ENCODE measurements at regions not wholly inside any gene's neighbourhood (a gene's known extent, or its start where the extent isn't known, plus 50 kb on each side); places are given as distances from the start of the nearest gene placed in this dataset.

GRCh38 chr5:3858524-3858923 lies 262.9 kb downstream of the IRX1 start:
- H3K4me3 ChIP-seq: no peak overlapping the region
- H3K27ac ChIP-seq (replicated peaks in 1 of 4): no peak overlapping the region
- 45% methylated on average over 4 of the region's 4 CpGs for WGBS
- no peaks in the 10 kb centered on the region for H3K36me3 ChIP-seq
- DNase-seq (ENCODE audit: extremely low spot score): no peak
- H3K9me3 ChIP-seq: no peaks in the 10 kb centered on the region
- H3K27me3 ChIP-seq: peaks cover 0 to 11% (median 0%) of the 10 kb centered on the region in 4 donors
- TF ChIP-seq EP300 (IDR thresholded peaks at IDR 0.05): no peak
- TF ChIP-seq, protein P1, sequence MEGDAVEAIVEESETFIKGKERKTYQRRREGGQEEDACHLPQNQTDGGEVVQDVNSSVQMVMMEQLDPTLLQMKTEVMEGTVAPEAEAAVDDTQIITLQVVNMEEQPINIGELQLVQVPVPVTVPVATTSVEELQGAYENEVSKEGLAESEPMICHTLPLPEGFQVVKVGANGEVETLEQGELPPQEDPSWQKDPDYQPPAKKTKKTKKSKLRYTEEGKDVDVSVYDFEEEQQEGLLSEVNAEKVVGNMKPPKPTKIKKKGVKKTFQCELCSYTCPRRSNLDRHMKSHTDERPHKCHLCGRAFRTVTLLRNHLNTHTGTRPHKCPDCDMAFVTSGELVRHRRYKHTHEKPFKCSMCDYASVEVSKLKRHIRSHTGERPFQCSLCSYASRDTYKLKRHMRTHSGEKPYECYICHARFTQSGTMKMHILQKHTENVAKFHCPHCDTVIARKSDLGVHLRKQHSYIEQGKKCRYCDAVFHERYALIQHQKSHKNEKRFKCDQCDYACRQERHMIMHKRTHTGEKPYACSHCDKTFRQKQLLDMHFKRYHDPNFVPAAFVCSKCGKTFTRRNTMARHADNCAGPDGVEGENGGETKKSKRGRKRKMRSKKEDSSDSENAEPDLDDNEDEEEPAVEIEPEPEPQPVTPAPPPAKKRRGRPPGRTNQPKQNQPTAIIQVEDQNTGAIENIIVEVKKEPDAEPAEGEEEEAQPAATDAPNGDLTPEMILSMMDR (IDR thresholded peaks at IDR 0.05): no peak
- TF ChIP-seq POLR2A (IDR thresholded peaks at IDR 0.05; ENCODE audit: low read depth): no peak
- no peak for TF ChIP-seq POLR2AphosphoS5 (IDR thresholded peaks at IDR 0.05)
- intact Hi-C loops (cut with DNase I): no loop called here
- H3K4me1 ChIP-seq: peaks cover 0 to 3% (median 0%) of the 10 kb centered on the region in 4 donors

GRCh38 chr5:3862906-3863305 lies 267.3 kb downstream of the IRX1 start:
- Histone ChIP-seq H3K36me3 (no peaks in the 10 kb centered on the region), H3K27ac (replicated peaks in 1 of 4) (no peak overlapping the region), H3K4me3 (no peak overlapping the region), H3K9me3 (no peaks in the 10 kb centered on the region), H3K27me3 (peaks cover 0 to 1% (median 0%) of the 10 kb centered on the region in 4 donors), H3K4me1 (no peaks in the 10 kb centered on the region)
- intact Hi-C loops (cut with DNase I): no loop called here
- 73% methylated on average over 4 of the region's 4 CpGs for WGBS
- DNase-seq (ENCODE audit: extremely low spot score): no peak
- TF ChIP-seq POLR2A (IDR thresholded peaks at IDR 0.05; ENCODE audit: low read depth): no peak
- TF ChIP-seq, protein P1 (IDR thresholded peaks at IDR 0.05): no peak
- no peak for TF ChIP-seq POLR2AphosphoS5 (IDR thresholded peaks at IDR 0.05)
- no peak for TF ChIP-seq EP300 (IDR thresholded peaks at IDR 0.05)

GRCh38 chr5:3875144-3875543 lies 279.5 kb downstream of the IRX1 start:
- no peak overlapping the region for H3K27ac ChIP-seq (replicated peaks in 1 of 4)
- H3K27me3 ChIP-seq: no peaks in the 10 kb centered on the region
- TF ChIP-seq POLR2AphosphoS5 (IDR thresholded peaks at IDR 0.05): no peak
- TF ChIP-seq, protein P1 (IDR thresholded peaks at IDR 0.05): no peak
- no peak for TF ChIP-seq EP300 (IDR thresholded peaks at IDR 0.05)
- no peak for TF ChIP-seq POLR2A (IDR thresholded peaks at IDR 0.05; ENCODE audit: low read depth)
- no peaks in the 10 kb centered on the region for H3K36me3 ChIP-seq
- DNase-seq (ENCODE audit: extremely low spot score): no peak
- H3K4me1 ChIP-seq: no peaks in the 10 kb centered on the region
- no peak overlapping the region for H3K4me3 ChIP-seq
- H3K9me3 ChIP-seq: no peaks in the 10 kb centered on the region
- 81% methylated on average over 10 of the region's 10 CpGs for WGBS
- intact Hi-C loops (cut with DNase I): no loop called here

DNA sequence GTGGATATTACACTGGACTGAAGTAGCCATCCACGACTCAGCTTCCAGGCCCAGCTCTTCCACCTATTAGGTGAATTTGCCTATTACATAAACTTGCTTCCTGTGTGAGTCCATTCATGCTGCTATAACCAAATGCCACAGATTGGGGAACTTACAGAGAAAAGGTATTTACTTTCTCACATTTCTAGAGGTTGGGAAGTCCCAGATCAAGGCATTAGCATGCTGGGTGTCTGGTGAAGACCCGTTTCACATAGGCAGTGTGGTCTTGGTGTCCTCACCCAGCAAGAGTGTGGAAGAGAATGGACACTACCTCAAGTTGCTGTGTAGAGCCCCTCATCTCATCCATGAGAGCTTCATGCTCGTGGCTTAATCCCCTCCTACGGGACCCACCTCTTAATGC lies 282.6 kb downstream of the IRX1 start:
- Histone ChIP-seq H3K36me3 (no peaks in the 10 kb centered on the region), H3K9me3 (no peaks in the 10 kb centered on the region), H3K27me3 (peaks cover 0 to 10% (median 0%) of the 10 kb centered on the region in 4 donors), H3K27ac (replicated peaks in 1 of 4) (no peak overlapping the region), H3K4me3 (no peak overlapping the region), H3K4me1 (no peaks in the 10 kb centered on the region)
- no peak for DNase-seq (ENCODE audit: extremely low spot score)
- TF ChIP-seq, protein P1 (IDR thresholded peaks at IDR 0.05): no peak
- TF ChIP-seq POLR2A (IDR thresholded peaks at IDR 0.05; ENCODE audit: low read depth) (no peak), POLR2AphosphoS5 (IDR thresholded peaks at IDR 0.05) (no peak), EP300 (IDR thresholded peaks at IDR 0.05) (no peak)
- WGBS: 78% methylated on average over 4 of the region's 4 CpGs
- intact Hi-C loops (cut with DNase I): no loop called here

GRCh38 chr5:3883040-3883439 lies 287.4 kb downstream of the IRX1 start:
- H3K27me3 ChIP-seq: peaks cover 0 to 10% (median 0%) of the 10 kb centered on the region in 4 donors
- intact Hi-C loops (cut with DNase I): no loop called here
- H3K4me3 ChIP-seq: no peak overlapping the region
- no peak for DNase-seq (ENCODE audit: extremely low spot score)
- WGBS: 76% methylated on average over 10 of the region's 11 CpGs
- H3K9me3 ChIP-seq: no peaks in the 10 kb centered on the region
- H3K27ac ChIP-seq (replicated peaks in 1 of 4): no peak overlapping the region
- no peaks in the 10 kb centered on the region for H3K36me3 ChIP-seq
- H3K4me1 ChIP-seq: no peaks in the 10 kb centered on the region
- TF ChIP-seq EP300 (IDR thresholded peaks at IDR 0.05) (no peak), POLR2AphosphoS5 (IDR thresholded peaks at IDR 0.05) (no peak), POLR2A (IDR thresholded peaks at IDR 0.05; ENCODE audit: low read depth) (no peak)
- TF ChIP-seq, protein P1 (IDR thresholded peaks at IDR 0.05): no peak
